GM18505 (cell line): ENCODE measurements at regions not wholly inside any gene's neighbourhood (a gene's known extent, or its start where the extent isn't known, plus 50 kb on each side); places are given as distances from the start of the nearest gene placed in this dataset.

Experiments used
- ATAC-seq: cut with Tn5 transposase; IDR thresholded peaks from one replicate; pipeline ENCODE4 v1.9.1; 2021; ENCODE audit not compliant: unreplicated experiment
- POLR2A ChIP-seq: IDR thresholded peaks from 4 replicates; pipeline ENCODE4 v1.6.1; 2011; ENCODE audit warnings: borderline replicate concordance; ENCODE audit not compliant: insufficient read depth, insufficient read length; ENCODE audit errors: extremely low read depth

DNA sequence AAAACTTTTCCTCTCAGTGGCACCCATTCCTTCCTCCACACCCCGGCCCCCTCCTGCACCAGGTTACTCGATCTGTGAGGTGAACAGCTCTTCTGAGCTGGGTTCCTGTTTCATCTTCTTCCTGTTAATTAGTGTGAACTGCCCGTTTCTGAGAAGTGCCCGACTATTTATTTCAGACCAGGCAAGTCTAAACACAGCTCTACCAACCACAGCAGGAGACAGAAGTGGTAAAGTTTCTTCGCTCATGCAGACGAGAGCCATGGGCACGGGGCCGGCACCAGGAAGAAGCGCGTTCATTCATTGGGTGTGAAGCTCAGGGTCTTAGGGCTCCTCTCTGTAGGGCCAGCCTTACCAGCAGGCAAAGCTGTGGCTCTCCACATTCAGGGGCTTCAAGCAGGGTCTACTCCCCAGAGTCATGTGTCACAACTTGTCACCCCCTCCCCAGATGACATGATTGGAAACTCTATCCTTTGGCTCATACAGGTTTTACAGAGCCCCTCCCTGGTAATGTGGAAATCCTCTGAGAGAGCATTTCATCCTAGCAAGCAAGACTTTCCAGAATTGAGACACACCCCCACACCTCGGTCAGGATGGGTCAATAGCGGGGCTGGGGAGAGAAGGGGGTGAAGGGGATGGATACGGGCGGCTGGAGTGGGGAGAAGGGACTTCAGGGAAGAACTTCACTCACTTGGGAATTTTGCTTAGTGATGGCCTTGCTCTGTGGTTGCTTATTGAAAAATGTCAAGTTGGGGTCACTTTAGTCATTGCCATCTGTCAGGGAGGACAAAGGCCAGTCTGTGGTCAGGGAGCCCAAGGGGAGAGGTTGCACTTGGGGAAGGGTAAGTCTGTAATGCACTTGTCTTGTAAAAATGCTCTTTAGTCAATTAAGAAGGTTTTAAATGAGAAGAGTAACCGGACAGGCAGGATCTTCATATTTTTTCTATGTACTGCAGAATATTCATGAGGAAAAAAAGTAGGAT, 121.6 kb upstream of the TRIM2 start:
- no peak for TF ChIP-seq POLR2A
- ATAC-seq = no peak

DNA sequence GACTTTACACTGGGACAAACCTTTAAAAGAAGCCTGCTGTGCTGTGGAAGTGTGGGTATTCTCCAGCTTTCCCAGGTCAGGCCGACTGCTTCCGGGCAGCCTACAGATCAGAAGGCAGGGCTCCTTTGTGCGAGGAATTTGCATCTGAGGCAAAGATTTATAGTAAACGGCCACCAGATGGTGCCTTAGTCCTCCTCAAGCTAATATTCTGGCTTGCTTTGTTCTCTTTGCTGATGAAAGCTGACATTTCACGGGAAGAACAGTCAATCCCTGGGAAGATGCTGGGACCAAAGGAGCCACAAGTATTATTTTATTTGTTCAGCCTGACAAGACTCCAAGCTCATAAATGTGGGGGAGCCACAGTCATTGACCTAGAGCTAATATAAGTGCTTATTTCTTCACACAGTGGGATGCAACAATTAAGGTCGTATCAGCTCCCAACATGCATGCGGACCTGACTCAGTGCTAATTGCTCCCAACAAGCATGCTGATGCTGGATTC, 120.7 kb upstream of the TRIM2 start:
- TF ChIP-seq POLR2A = no peak
- ATAC-seq = peak; percentile 50

DNA sequence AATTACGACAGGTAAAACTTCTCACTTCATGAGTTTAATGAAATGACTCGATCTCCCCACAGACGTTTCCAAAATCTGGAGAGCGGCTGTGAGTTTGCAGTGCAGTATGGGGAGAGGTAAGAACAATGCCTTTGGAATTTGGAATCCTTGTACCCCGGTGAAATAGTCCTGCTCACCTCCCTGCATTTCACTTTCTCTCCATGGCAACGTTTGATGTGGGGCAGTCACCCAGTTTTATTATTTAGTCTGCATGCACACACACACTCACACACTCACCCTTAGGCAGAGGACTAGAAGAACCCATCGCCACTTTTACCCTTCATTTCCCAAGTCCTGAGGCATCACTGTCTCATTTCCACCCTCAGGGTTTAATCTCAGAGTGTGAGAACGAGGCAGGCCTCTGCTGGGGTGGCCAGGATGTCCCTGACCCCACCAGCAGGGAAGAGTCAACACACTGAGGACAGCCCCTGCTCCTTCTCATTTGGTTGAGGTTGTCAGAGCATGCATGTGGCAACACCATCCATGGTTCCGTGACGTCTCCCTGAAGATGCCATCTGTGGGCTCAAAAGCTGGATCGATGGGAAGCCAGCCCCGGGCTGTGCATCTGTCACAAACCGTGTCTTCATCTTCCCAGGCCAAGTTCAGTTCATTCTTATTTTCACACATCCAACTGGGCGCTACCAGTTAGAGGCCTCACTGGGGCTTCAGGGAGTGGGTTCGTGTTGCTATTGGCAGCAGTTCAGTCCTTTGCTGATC, 119.8 kb upstream of the TRIM2 start:
- no peak for TF ChIP-seq POLR2A
- no peak for ATAC-seq

GRCh38 chr4:153084980-153085630, 119.1 kb upstream of the TRIM2 start:
- peak; percentile 59 for ATAC-seq
- no peak for TF ChIP-seq POLR2A

GRCh38 chr4:153087671-153088194, 116.5 kb upstream of the TRIM2 start:
- no peak for TF ChIP-seq POLR2A
- no peak for ATAC-seq

DNA sequence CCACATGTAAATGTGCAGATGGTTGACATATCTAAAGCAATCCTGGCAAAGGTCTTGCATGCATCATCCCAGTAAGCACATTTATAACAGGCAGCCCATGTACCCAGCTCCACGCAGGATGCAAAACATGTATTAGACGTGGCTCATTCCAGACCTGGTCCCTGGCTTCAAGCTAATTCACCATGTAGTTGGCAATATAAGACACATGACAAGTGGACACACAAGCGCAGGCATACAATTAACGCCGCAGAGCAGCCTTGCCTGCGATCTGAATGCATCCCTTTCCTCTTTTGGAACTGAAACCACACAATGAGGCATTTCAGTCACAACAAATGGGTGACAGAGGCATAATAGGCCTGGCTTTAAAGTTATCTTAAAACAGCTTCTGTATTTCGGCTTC, 114.5 kb upstream of the TRIM2 start:
- no peak for TF ChIP-seq POLR2A
- no peak for ATAC-seq

GRCh38 chr4:153090181-153090580, 114.1 kb upstream of the TRIM2 start:
- no peak for ATAC-seq
- TF ChIP-seq POLR2A = no peak

DNA sequence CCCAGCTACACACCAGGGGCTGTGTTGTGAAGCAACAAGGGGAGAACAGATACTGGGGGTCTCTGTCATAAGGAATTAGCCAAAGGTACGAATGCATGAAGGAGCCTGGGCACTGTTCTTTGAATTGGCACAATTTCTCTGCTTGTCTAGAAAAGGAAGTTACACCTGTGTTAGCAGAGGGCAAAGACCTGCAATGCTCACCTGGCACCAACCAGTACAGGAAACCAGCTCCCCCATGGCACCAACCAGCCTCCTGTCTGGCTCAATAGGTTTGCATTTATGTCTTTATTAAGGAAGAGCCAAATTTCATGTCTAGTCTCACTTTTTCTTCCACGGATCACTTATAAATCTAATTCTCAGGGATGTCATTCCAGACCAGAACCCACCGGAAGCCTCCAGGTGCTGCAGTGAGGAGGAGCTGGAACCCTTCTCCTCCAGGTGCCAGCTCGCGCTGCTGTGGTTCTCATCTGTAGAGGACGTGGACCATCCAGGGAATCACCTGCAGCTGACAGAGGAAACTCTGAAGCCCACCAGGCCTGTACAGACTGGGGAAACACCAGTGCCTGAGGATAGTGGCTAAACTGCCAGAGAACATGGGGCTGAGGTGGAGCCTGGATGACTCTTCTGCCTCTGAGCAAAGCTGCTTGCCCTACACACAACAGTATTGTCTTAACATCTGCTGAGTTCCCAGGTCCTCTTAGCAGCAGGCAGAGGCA, 113.4 kb upstream of the TRIM2 start:
- no peak for ATAC-seq
- no peak for TF ChIP-seq POLR2A

DNA sequence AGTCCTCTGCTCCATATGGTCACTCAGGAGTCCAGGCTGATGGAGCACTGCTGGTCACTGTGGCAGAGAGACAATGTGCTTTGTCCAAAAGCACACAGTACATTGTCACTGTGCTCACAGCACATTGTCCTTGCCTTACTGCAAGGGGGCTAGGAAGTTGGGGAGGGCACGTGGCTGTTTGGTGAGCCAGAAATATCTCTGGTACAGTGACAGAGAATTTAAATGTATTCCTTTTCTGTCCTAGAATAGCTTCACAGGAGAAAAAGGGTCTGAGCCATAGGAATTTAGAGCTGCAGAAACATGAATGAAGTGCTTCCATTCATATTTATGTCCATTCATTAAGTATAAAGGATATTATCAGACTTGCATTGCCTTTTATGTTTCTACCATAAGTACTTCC, 110.8 kb upstream of the TRIM2 start:
- no peak for ATAC-seq
- TF ChIP-seq POLR2A = no peak

DNA sequence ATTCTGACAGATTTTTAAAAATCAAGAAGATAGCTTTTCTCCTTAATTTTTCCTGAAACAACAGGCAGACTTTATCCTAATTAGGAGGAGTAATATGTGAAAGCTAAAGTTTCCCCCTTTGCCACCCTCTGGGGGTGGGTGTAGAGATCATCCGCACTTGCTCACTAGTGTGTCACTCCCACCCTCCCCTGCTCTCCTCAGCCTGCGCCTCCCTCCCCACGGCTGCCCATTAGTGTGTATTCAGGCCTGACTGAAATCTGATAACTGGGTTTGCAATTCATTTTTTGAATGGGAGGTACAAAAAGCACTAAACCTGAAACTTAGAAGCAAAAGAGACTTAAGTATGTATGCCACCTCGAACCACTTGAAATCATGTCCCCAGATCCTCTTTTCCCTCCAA, 110.4 kb upstream of the TRIM2 start:
- no peak for ATAC-seq
- no peak for TF ChIP-seq POLR2A

GRCh38 chr4:153094435-153094834, 109.8 kb upstream of the TRIM2 start:
- ATAC-seq = no peak
- no peak for TF ChIP-seq POLR2A

- no peak for ATAC-seq
- no peak for TF ChIP-seq POLR2A
These were observed 108.6 kb upstream of the TRIM2 start for GRCh38 chr4:153095448-153096204.
